A549 (cell line): ENCODE measurements at regions not wholly inside any gene's neighbourhood (a gene's known extent, or its start where the extent isn't known, plus 50 kb on each side); places are given as distances from the start of the nearest gene placed in this dataset.

ENCODE experiments used
- BHLHE40 ChIP-seq: IDR thresholded peaks from 2 replicates; pipeline ENCODE4 v1.6.1; 2012; ENCODE audit warnings: low read depth, low read length, inconsistent platforms
- JUN ChIP-seq, 2 experiments: fragments of >200 bp; sonication (Bioruptor Twin); formaldehyde crosslinking; IDR thresholded peaks; 2 replicates in 1 of 2; 3 replicates in 1 of 2; pipeline ENCODE4 v1.6.1; 2016 to 2017
- MAFK ChIP-seq: fragments of 450-650 bp; IDR thresholded peaks from 2 replicates; pipeline ENCODE4 v1.6.1; 2014; ENCODE audit not compliant: partially characterized antibody
- MYC ChIP-seq: IDR thresholded peaks from 2 replicates; pipeline ENCODE4 v1.6.1; 2012; ENCODE audit warnings: mild to moderate bottlenecking, inconsistent platforms, low read length, improper control_type of control experiment, borderline replicate concordance
- POLR2A ChIP-seq: IDR thresholded peaks from 2 replicates; pipeline ENCODE4 v1.6.1; 2012; ENCODE audit warnings: mild to moderate bottlenecking, low read length
- RCOR1 ChIP-seq: fragments of 150-350 bp; IDR thresholded peaks from 2 replicates; pipeline ENCODE4 v1.6.1; 2014; ENCODE audit warnings: antibody characterized with exemption, low read length, low read depth
- REST ChIP-seq: fragments of 200-600 bp; sonication (generic); IDR thresholded peaks from 2 replicates; pipeline ENCODE4 v1.6.1; 2016; ENCODE audit warnings: antibody characterized with exemption, mild to moderate bottlenecking, moderate library complexity
- RFX5 ChIP-seq: fragments of 450-650 bp; IDR thresholded peaks from 2 replicates; pipeline ENCODE4 v1.7.1; 2014; ENCODE audit warnings: antibody characterized with exemption, mild to moderate bottlenecking, moderate library complexity

- TF ChIP-seq RFX5 (no peak), BHLHE40 (no peak), JUN (IDR thresholded peaks at IDR 0.05) (no peak), POLR2A (no peak), REST (no peak), MAFK (no peak), MYC (no peak), RCOR1 (no peak)
Measured at GRCh38 chr6:164569509-164569908, 739.9 kb downstream of the C6orf118 start.
